Panc1 (cell line): ENCODE measurements at regions not wholly inside any gene's neighbourhood (a gene's known extent, or its start where the extent isn't known, plus 50 kb on each side); places are given as distances from the start of the nearest gene placed in this dataset.

Source experiments
- CTCF ChIP-seq: fragments of 450-650 bp; IDR thresholded peaks from 2 replicates; pipeline ENCODE4 v1.5.1; 2017; ENCODE audit warnings: mild to moderate bottlenecking
- TF ChIP-seq, protein P1 (sequence below), 2 experiments: IDR thresholded peaks; 2 replicates each; pipeline ENCODE4 v1.6.1; 2011 to 2012; ENCODE audit warnings: low read depth in 2 of 2, control low read depth in 1 of 2, low read length in 1 of 2, mild to moderate bottlenecking in 1 of 2, moderate library complexity in 1 of 2; ENCODE audit not compliant: insufficient read depth in 1 of 2

DNA sequence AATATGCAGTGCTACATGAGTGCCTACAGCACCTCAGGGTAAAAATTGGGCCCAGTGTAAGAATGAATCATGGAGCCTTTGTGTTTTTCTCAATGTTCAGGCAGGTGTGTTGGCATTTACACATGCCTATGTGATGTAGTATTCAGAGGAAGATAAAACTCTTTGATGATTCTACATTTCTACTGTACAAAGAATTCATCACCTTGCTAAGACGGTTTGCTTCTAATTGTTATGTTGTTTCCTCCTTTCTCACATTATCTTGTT is 867.3 kb downstream of the TTLL7 start:
- TF ChIP-seq CTCF, result no peak
- TF ChIP-seq, protein P1, sequence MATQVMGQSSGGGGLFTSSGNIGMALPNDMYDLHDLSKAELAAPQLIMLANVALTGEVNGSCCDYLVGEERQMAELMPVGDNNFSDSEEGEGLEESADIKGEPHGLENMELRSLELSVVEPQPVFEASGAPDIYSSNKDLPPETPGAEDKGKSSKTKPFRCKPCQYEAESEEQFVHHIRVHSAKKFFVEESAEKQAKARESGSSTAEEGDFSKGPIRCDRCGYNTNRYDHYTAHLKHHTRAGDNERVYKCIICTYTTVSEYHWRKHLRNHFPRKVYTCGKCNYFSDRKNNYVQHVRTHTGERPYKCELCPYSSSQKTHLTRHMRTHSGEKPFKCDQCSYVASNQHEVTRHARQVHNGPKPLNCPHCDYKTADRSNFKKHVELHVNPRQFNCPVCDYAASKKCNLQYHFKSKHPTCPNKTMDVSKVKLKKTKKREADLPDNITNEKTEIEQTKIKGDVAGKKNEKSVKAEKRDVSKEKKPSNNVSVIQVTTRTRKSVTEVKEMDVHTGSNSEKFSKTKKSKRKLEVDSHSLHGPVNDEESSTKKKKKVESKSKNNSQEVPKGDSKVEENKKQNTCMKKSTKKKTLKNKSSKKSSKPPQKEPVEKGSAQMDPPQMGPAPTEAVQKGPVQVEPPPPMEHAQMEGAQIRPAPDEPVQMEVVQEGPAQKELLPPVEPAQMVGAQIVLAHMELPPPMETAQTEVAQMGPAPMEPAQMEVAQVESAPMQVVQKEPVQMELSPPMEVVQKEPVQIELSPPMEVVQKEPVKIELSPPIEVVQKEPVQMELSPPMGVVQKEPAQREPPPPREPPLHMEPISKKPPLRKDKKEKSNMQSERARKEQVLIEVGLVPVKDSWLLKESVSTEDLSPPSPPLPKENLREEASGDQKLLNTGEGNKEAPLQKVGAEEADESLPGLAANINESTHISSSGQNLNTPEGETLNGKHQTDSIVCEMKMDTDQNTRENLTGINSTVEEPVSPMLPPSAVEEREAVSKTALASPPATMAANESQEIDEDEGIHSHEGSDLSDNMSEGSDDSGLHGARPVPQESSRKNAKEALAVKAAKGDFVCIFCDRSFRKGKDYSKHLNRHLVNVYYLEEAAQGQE (IDR thresholded peaks at IDR 0.05; ENCODE audit: insufficient read depth in 1 of 2, low read depth in 2 of 2, low read length in 1 of 2), result no peak
